ENCODE measurements at regions not wholly inside any gene's neighbourhood (a gene's known extent, or its start where the extent isn't known, plus 50 kb on each side); places are given as distances from the start of the nearest gene placed in this dataset.
"Not testable (repeated sequence)": the region's sequence is repeated elsewhere in the genome, so short reads cannot be mapped to it uniquely, and the experiment has no call there.

- no peak for TF ChIP-seq CTCF (IDR thresholded peaks at IDR 0.05; ENCODE audit: insufficient read depth, low read depth, low read length, missing control alignments)
- no peak for DNase-seq (ENCODE audit: low read depth)
- no peak overlapping the region for H3K4me3 ChIP-seq (ENCODE audit: low read length)
These were observed 99.4 kb upstream of the CCDC91 start for GRCh38 chr12:28090835-28091234.

GRCh38 chr12:28092396-28092795 lies 97.9 kb upstream of the CCDC91 start:
- no peak for TF ChIP-seq CTCF (IDR thresholded peaks at IDR 0.05; ENCODE audit: insufficient read depth, low read depth, low read length, missing control alignments)
- H3K4me3 ChIP-seq (ENCODE audit: low read length) = no peak overlapping the region
- DNase-seq (ENCODE audit: low read depth) = no peak

- TF ChIP-seq CTCF (IDR thresholded peaks at IDR 0.05; ENCODE audit: insufficient read depth, low read depth, low read length, missing control alignments) = no peak
- no peak for DNase-seq (ENCODE audit: low read depth)
- H3K4me3 ChIP-seq (ENCODE audit: low read length) = no peak overlapping the region
These were observed 93.6 kb upstream of the CCDC91 start for GRCh38 chr12:28096649-28097048.

GRCh38 chr12:28097221-28097620 lies 93.0 kb upstream of the CCDC91 start:
- no peak for TF ChIP-seq CTCF (IDR thresholded peaks at IDR 0.05; ENCODE audit: insufficient read depth, low read depth, low read length, missing control alignments)

GRCh38 chr12:28099245-28099644 lies 91.0 kb upstream of the CCDC91 start:
- not testable (repeated sequence) for H3K4me3 ChIP-seq (ENCODE audit: low read length); DNase-seq (ENCODE audit: low read depth)

More at GRCh38 chr12:28097221-28097620, 93.0 kb upstream of the CCDC91 start:
- H3K4me3 ChIP-seq (ENCODE audit: low read length) = no peak overlapping the region
- no peak for DNase-seq (ENCODE audit: low read depth)

- H3K4me3 ChIP-seq (ENCODE audit: low read length) = no peak overlapping the region
- no peak for DNase-seq (ENCODE audit: low read depth)
These were observed 90.4 kb upstream of the CCDC91 start for GRCh38 chr12:28099871-28100270.

GRCh38 chr12:28100717-28101116 lies 89.5 kb upstream of the CCDC91 start:
- no peak for DNase-seq (ENCODE audit: low read depth)
- H3K4me3 ChIP-seq (ENCODE audit: low read length) = no peak overlapping the region
- TF ChIP-seq CTCF (IDR thresholded peaks at IDR 0.05; ENCODE audit: insufficient read depth, low read depth, low read length, missing control alignments) = no peak

More at GRCh38 chr12:28099871-28100270, 90.4 kb upstream of the CCDC91 start:
- TF ChIP-seq CTCF (IDR thresholded peaks at IDR 0.05; ENCODE audit: insufficient read depth, low read depth, low read length, missing control alignments) = no peak
